ENCODE measurements at regions not wholly inside any gene's neighbourhood (a gene's known extent, or its start where the extent isn't known, plus 50 kb on each side); places are given as distances from the start of the nearest gene placed in this dataset.

DNA sequence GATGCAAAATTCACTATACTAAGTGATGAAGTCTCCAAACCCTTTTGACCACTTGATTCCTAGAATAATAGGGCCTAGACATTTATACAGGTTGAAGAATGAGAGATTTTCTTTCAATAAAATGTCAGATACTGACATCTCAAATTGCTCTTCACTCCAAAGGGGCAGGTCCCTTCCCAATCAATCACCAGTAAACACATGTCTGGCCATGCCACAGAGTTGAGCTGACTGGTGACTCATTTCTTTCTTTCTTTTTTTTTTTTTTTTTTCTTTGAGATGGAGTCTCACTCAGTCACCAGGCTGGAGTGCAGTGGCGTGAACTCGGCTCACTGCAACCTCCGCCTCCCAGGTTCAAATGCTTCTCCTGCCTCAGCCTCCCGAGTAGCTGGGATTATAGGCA is 388.6 kb upstream of the BTBD3 start:
- Histone ChIP-seq H3K9ac (ENCODE audit: low read length) (no peak overlapping the region), H3K4me3 (ENCODE audit: low read depth in 1 of 2, low read length in 2 of 2) (no peak overlapping the region), H3K36me3 (ENCODE audit: insufficient read depth, low read length) (no peaks in the 10 kb centered on the region), H3K27me3 (ENCODE audit: control insufficient read depth in 1 of 2, insufficient read depth in 2 of 2, low read length in 2 of 2) (no peaks in the 10 kb centered on the region), H3K9me3 (ENCODE audit: low read length) (peaks cover 6% of the 10 kb centered on the region), H3K4me1 (ENCODE audit: insufficient read depth, low read length) (no peaks in the 10 kb centered on the region), H3K27ac (ENCODE audit: low read depth, low read length) (no peak overlapping the region)

DNA sequence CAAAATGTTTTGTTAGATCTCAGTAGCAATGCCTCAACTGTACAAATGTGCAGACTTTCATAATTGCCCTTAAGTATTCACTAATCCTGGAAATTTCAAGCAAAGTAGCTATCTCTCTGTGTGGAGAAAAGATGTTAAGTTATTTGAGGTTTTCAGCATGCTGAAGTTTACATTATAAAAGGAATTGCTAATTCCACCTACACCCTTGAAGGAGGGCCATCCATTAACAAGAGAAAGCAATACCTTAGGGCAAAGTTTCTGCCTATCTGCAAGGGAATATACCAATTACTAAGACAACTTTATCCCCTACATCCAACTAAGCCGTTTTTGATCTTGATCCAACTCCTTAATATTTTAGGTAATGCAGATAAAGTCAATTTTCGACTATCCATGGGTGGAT is 380.7 kb upstream of the BTBD3 start:
- Histone ChIP-seq H3K4me1 (ENCODE audit: insufficient read depth, low read length) (no peaks in the 10 kb centered on the region), H3K36me3 (ENCODE audit: insufficient read depth, low read length) (no peaks in the 10 kb centered on the region), H3K4me3 (ENCODE audit: low read depth in 1 of 2, low read length in 2 of 2) (no peak overlapping the region), H3K27me3 (ENCODE audit: control insufficient read depth in 1 of 2, insufficient read depth in 2 of 2, low read length in 2 of 2) (no peaks in the 10 kb centered on the region), H3K27ac (ENCODE audit: low read depth, low read length) (no peak overlapping the region), H3K9ac (ENCODE audit: low read length) (no peak overlapping the region), H3K9me3 (ENCODE audit: low read length) (no peaks in the 10 kb centered on the region)

DNA sequence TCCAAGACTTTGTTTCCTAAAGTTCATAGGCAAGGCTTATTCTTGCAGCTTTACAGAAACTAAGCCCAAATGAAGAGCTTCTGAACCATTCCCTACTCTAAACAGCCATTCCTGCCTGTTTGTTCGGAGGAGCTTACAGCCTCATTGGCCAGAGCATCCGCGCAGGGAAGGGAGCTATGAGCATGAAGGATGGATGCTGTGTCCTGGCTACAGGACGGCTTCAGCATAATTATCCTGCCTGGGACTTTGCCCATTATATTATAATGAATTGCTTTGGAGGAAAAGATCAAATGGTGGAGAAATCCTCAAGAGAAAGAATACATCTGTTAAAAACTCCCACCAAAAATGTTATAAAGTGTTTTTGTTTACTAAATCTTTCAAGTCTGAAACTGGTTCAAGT is 378.2 kb upstream of the BTBD3 start:
- Histone ChIP-seq H3K4me3 (ENCODE audit: low read depth in 1 of 2, low read length in 2 of 2) (no peak overlapping the region), H3K9me3 (ENCODE audit: low read length) (no peaks in the 10 kb centered on the region), H3K36me3 (ENCODE audit: insufficient read depth, low read length) (no peaks in the 10 kb centered on the region), H3K4me1 (ENCODE audit: insufficient read depth, low read length) (peaks cover 5% of the 10 kb centered on the region), H3K27me3 (ENCODE audit: control insufficient read depth in 1 of 2, insufficient read depth in 2 of 2, low read length in 2 of 2) (no peaks in the 10 kb centered on the region), H3K27ac (ENCODE audit: low read depth, low read length) (no peak overlapping the region), H3K9ac (ENCODE audit: low read length) (no peak overlapping the region)

DNA sequence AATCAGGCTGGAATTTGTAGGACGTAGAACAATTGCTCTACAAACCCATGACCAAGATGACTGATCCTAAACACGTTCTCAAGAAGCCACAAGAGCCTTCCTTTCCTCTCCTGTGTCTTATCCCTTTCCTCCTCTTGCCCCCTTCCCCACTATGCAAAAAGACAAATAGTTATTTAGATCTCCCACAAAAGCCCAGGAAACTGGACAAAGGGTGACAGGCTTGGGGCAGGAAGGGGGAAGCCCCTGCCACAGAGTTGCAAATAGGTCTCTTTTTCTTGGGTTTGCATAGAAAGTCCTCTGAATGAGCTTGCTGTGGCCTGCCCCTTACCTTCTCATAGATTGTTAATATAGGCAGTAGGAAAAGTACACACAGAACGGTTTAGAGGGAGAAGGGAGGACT is 377.1 kb upstream of the BTBD3 start:
- no peaks in the 10 kb centered on the region for H3K9me3 ChIP-seq (ENCODE audit: low read length)
- peaks cover 5% of the 10 kb centered on the region for H3K4me1 ChIP-seq (ENCODE audit: insufficient read depth, low read length)

DNA sequence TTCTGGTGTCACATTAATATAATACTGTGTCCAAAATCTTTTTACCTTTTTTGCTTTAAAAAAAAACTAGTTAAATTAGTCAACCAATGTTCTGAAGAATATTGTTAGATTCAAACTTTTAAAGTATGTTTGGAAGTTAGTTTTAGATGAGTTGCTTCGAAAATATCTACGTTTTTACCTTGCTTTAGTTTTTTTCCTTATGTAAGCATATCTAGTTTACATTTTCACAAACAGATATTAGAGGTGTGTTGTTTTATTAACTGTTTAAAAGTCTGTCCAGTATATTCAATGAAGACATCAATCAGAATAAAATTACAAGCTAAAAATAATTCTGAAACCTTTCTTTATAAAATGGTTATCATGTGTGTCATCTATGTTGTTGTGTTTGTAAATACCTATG is 375.0 kb upstream of the BTBD3 start:
- H3K4me3 ChIP-seq (ENCODE audit: low read depth in 1 of 2, low read length in 2 of 2), result no peak overlapping the region
- H3K9ac ChIP-seq (ENCODE audit: low read length), result no peak overlapping the region
- H3K27ac ChIP-seq (ENCODE audit: low read depth, low read length), result no peak overlapping the region
- H3K4me1 ChIP-seq (ENCODE audit: insufficient read depth, low read length), result peaks cover 5% of the 10 kb centered on the region
- H3K36me3 ChIP-seq (ENCODE audit: insufficient read depth, low read length), result no peaks in the 10 kb centered on the region
- no peaks in the 10 kb centered on the region for H3K27me3 ChIP-seq (ENCODE audit: control insufficient read depth in 1 of 2, insufficient read depth in 2 of 2, low read length in 2 of 2)
- no peaks in the 10 kb centered on the region for H3K9me3 ChIP-seq (ENCODE audit: low read length)

More for the DNA sequence above, 377.1 kb upstream of the BTBD3 start:
- Histone ChIP-seq H3K27me3 (ENCODE audit: control insufficient read depth in 1 of 2, insufficient read depth in 2 of 2, low read length in 2 of 2) (no peaks in the 10 kb centered on the region), H3K27ac (ENCODE audit: low read depth, low read length) (no peak overlapping the region), H3K4me3 (ENCODE audit: low read depth in 1 of 2, low read length in 2 of 2) (no peak overlapping the region), H3K9ac (ENCODE audit: low read length) (no peak overlapping the region), H3K36me3 (ENCODE audit: insufficient read depth, low read length) (no peaks in the 10 kb centered on the region)

DNA sequence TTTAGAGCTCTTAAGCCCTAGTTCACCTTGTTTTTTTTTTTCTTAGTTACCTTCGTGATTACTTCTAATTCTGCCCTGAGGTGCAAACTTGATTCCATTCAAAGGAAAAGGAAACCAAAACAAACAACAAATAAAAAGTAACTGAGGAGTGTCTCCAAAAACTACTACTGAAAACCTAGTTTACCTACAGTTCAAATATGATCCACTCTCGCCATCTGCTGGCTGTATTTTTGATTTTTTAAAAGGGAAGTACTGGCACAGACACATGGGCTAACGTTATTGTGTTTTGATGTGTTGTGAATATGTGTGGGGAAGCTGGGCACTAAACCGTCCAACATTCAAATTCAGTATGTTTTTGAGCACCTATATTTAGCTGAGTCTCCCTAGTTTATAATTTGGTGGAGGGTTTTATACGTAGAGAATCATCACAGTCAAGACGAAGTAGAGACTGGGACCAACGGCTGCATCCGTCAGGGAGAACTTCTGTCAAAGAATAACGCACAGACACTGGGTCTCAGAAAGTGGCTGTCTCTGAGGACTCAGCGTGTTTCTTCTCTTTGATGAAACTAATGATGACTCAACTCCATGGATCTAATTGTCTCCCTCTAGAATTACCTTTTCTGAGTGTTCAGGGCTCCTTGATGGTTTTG is 373.5 kb upstream of the BTBD3 start:
- no peak overlapping the region for H3K27ac ChIP-seq (ENCODE audit: low read depth, low read length)
- no peaks in the 10 kb centered on the region for H3K36me3 ChIP-seq (ENCODE audit: insufficient read depth, low read length)
- H3K4me1 ChIP-seq (ENCODE audit: insufficient read depth, low read length), result peaks cover 5% of the 10 kb centered on the region
- peak overlapping the region; percentile 25 to 56 for H3K4me3 ChIP-seq (ENCODE audit: low read depth in 1 of 2, low read length in 2 of 2)
- H3K27me3 ChIP-seq (ENCODE audit: control insufficient read depth in 1 of 2, insufficient read depth in 2 of 2, low read length in 2 of 2), result no peaks in the 10 kb centered on the region
- H3K9me3 ChIP-seq (ENCODE audit: low read length), result no peaks in the 10 kb centered on the region
- no peak overlapping the region for H3K9ac ChIP-seq (ENCODE audit: low read length)

DNA sequence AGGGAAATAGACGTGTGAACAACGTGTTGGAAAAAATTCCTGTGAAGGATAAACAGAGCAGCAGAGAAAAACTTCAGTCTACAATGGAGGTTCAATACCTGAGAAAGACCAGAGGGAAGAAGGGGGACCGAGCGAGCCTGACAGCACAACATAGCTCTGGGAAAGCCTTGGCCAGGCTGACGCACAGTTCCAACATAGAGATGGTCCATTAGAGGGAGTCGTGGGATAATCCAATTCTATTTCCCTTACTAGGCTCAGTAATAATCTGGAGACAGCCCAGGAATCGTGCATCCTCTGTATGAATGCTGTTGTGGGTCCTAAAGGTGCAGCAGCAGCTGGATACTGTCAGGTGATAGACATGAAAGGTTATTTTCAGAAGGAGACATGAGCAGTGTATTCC is 370.8 kb upstream of the BTBD3 start:
- no peaks in the 10 kb centered on the region for H3K9me3 ChIP-seq (ENCODE audit: low read length)

DNA sequence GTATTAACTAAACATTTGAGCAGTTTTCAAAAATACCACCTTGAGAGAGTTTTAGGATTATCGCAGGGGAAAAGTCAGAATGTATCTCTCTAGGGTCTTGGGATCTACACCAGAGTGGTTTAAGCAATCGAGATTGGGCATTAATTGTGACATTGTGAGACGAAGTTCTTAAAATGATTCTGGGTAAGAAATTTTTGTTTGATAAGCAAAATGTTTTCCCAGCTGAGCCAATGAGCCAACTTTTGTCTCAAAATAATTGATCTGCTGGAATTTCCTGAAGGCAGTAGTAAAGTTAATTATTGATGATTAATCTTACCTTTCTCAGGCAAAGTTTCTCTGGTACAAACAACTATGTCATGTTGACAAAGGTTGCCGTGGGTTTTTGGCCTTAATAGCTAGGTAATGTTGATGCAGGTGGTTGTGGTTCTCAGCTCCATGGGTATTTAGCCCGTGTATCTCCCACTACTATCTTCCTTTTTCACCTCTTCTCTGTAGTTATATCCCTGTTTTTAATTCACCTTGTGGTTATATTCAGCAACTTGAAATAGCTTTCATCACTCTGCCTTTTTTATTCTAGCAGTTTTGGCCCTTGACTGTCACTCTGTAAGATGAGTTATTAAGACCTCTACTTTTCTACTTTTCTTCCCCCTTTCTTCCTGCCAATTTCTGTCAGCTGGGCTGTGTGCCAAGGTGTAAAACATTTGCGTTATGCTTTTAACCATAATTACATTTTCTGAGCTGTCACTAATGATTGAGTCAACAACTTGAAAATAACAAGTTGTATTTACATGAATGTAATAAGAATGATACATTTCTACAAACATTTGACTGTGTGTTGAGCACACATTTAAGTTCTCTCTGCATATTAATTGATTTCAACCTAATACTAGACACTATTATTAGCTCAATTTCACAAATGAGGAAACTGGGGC is 368.3 kb upstream of the BTBD3 start:
- Histone ChIP-seq H3K27me3 (ENCODE audit: control insufficient read depth in 1 of 2, insufficient read depth in 2 of 2, low read length in 2 of 2) (no peaks in the 10 kb centered on the region), H3K4me1 (ENCODE audit: insufficient read depth, low read length) (no peaks in the 10 kb centered on the region), H3K36me3 (ENCODE audit: insufficient read depth, low read length) (no peaks in the 10 kb centered on the region), H3K9ac (ENCODE audit: low read length) (no peak overlapping the region), H3K27ac (ENCODE audit: low read depth, low read length) (no peak overlapping the region), H3K4me3 (ENCODE audit: low read depth in 1 of 2, low read length in 2 of 2) (no peak overlapping the region), H3K9me3 (ENCODE audit: low read length) (no peaks in the 10 kb centered on the region)

More for the DNA sequence above, 370.8 kb upstream of the BTBD3 start:
- Histone ChIP-seq H3K27ac (ENCODE audit: low read depth, low read length) (no peak overlapping the region), H3K36me3 (ENCODE audit: insufficient read depth, low read length) (no peaks in the 10 kb centered on the region), H3K9ac (ENCODE audit: low read length) (no peak overlapping the region), H3K4me3 (ENCODE audit: low read depth in 1 of 2, low read length in 2 of 2) (no peak overlapping the region), H3K27me3 (ENCODE audit: control insufficient read depth in 1 of 2, insufficient read depth in 2 of 2, low read length in 2 of 2) (no peaks in the 10 kb centered on the region), H3K4me1 (ENCODE audit: insufficient read depth, low read length) (peaks cover 5% of the 10 kb centered on the region)

DNA sequence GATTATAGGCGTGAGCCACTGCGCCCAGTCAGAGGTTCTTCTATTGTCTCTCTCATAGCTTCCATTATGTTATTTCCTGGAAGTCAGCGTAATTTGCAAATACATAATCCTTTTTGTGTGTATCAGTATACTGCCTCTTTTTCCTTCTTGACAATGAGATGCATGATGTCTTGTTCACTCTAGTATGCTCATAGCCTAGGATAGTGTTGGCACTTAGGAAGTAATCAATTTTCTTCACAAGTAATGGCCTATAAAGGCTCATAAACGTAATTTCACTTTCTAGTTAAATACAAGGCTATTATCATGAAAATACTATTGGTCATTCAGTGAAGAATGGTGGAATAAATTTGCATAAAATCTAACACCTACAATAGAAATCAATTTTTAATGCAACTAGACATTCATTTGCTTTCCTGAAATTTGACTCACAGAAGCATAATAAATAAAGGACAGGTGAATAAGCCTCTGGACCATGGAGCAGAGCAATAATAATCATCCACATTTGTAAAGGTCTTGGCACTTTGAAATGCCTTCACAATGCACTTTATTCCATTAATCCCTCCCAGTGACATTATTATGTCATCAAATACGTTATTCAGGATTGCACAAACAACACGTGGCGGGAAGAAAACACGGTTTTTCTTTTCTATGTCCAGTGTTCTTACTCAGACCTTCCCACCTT is 366.9 kb upstream of the BTBD3 start:
- Histone ChIP-seq H3K27ac (ENCODE audit: low read depth, low read length) (no peak overlapping the region), H3K27me3 (ENCODE audit: control insufficient read depth in 1 of 2, insufficient read depth in 2 of 2, low read length in 2 of 2) (no peaks in the 10 kb centered on the region), H3K9me3 (ENCODE audit: low read length) (no peaks in the 10 kb centered on the region), H3K9ac (ENCODE audit: low read length) (no peak overlapping the region), H3K4me1 (ENCODE audit: insufficient read depth, low read length) (no peaks in the 10 kb centered on the region), H3K4me3 (ENCODE audit: low read depth in 1 of 2, low read length in 2 of 2) (no peak overlapping the region), H3K36me3 (ENCODE audit: insufficient read depth, low read length) (no peaks in the 10 kb centered on the region)

DNA sequence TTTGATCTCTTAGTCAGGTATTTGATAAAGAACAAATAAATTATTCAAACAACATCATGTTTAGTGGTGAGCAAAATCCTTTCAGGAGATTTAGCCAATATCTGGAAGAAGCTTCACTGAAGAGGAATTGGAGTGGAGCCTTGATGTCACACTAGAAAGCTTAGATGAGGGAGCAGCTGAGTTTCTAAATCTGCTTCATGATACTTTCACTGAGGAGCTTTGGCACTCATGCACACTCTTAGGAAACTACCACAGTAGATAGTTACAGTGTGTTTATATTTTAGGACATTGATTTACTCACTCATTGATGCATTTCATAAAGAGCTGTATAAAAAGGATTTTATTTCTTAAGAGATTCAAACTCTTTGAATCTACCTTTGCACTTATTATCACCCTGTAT is 366.2 kb upstream of the BTBD3 start:
- Histone ChIP-seq H3K36me3 (ENCODE audit: insufficient read depth, low read length) (no peaks in the 10 kb centered on the region), H3K9ac (ENCODE audit: low read length) (no peak overlapping the region), H3K4me3 (ENCODE audit: low read depth in 1 of 2, low read length in 2 of 2) (no peak overlapping the region), H3K9me3 (ENCODE audit: low read length) (no peaks in the 10 kb centered on the region), H3K27ac (ENCODE audit: low read depth, low read length) (no peak overlapping the region), H3K4me1 (ENCODE audit: insufficient read depth, low read length) (no peaks in the 10 kb centered on the region), H3K27me3 (ENCODE audit: control insufficient read depth in 1 of 2, insufficient read depth in 2 of 2, low read length in 2 of 2) (no peaks in the 10 kb centered on the region)

DNA sequence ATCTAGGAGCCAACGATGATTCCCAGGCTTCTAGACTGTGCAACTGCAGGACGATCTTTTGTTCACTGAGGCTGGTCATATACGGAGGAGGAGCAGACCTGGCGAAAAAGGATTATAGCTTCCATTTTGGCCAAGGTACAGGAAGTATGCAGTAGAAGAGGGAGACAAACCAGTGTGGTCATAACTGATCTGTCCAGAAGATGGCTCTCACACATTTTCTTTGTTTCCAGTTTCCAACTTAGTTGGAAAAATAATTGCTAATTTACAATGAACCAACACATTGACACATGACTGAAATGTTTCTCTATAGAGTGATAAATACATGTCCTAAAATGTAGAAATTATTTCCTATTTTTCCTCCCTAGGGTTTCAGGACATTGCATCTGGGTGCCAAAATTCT is 364.1 kb upstream of the BTBD3 start:
- Histone ChIP-seq H3K36me3 (ENCODE audit: insufficient read depth, low read length) (no peaks in the 10 kb centered on the region), H3K27me3 (ENCODE audit: control insufficient read depth in 1 of 2, insufficient read depth in 2 of 2, low read length in 2 of 2) (no peaks in the 10 kb centered on the region), H3K27ac (ENCODE audit: low read depth, low read length) (no peak overlapping the region), H3K4me1 (ENCODE audit: insufficient read depth, low read length) (no peaks in the 10 kb centered on the region), H3K9ac (ENCODE audit: low read length) (no peak overlapping the region), H3K4me3 (ENCODE audit: low read depth in 1 of 2, low read length in 2 of 2) (no peak overlapping the region), H3K9me3 (ENCODE audit: low read length) (no peaks in the 10 kb centered on the region)
